SW 1271 (cell line): ENCODE measurements at regions not wholly inside any gene's neighbourhood (a gene's known extent, or its start where the extent isn't known, plus 50 kb on each side); places are given as distances from the start of the nearest gene placed in this dataset.
A peak's percentile ranks its signal among the peaks of the same experiment; 100 is the strongest.
"Not testable (repeated sequence)": the region's sequence is repeated elsewhere in the genome, so short reads cannot be mapped to it uniquely, and the experiment has no call there.

Source experiments
- DNase-seq, 2 experiments: peaks; one replicate each; lab custom pipeline; 2025; lab: John Stamatoyannopoulos, UW

- no peak for DNase-seq
These were observed 130.8 kb downstream of the DNAJB6 start for GRCh38 chr7:157467496-157468212.

GRCh38 chr7:157468221-157469111, 131.7 kb downstream of the DNAJB6 start:
- no peak for DNase-seq

GRCh38 chr7:157469181-157470016, 132.6 kb downstream of the DNAJB6 start:
- no peak for DNase-seq

- no peak for DNase-seq
These were observed 133.2 kb downstream of the DNAJB6 start for GRCh38 chr7:157470017-157470322.

GRCh38 chr7:157470701-157471131, 133.9 kb downstream of the DNAJB6 start:
- no peak for DNase-seq

- no peak for DNase-seq
These were observed 134.7 kb downstream of the DNAJB6 start for GRCh38 chr7:157471259-157472125.

- no peak for DNase-seq
These were observed 135.7 kb downstream of the DNAJB6 start for GRCh38 chr7:157472311-157473050.

- no peak for DNase-seq
These were observed 136.3 kb downstream of the DNAJB6 start for GRCh38 chr7:157473051-157473569.

- peak in 1 of 2 experiments; percentile 11 for DNase-seq
These were observed 137.9 kb downstream of the DNAJB6 start for GRCh38 chr7:157474685-157475084.

- DNase-seq: no peak
These were observed 138.3 kb downstream of the DNAJB6 start for GRCh38 chr7:157475095-157475494.

GRCh38 chr7:157475601-157476000, 138.8 kb downstream of the DNAJB6 start:
- no peak for DNase-seq

- DNase-seq: no peak
These were observed 139.4 kb downstream of the DNAJB6 start for GRCh38 chr7:157476201-157476600.

GRCh38 chr7:157476654-157477549, 140.1 kb downstream of the DNAJB6 start:
- no peak for DNase-seq

- no peak for DNase-seq
These were observed 140.9 kb downstream of the DNAJB6 start for GRCh38 chr7:157477550-157478212.

GRCh38 chr7:157478611-157479010, 141.8 kb downstream of the DNAJB6 start:
- DNase-seq: not testable (repeated sequence)

GRCh38 chr7:157479326-157479725, 142.5 kb downstream of the DNAJB6 start:
- no peak for DNase-seq

- no peak for DNase-seq
These were observed 143.7 kb downstream of the DNAJB6 start for GRCh38 chr7:157480371-157481050.

- no peak for DNase-seq
These were observed 144.6 kb downstream of the DNAJB6 start for GRCh38 chr7:157481389-157481788.
